OCI-LY7 (cell line): ENCODE measurements at regions not wholly inside any gene's neighbourhood (a gene's known extent, or its start where the extent isn't known, plus 50 kb on each side); places are given as distances from the start of the nearest gene placed in this dataset.

Experiments
- CTCF ChIP-seq: fragments of 200-600 bp; sonication (generic); conservative IDR thresholded peaks from 2 replicates; pipeline ENCODE4 v1.5.1; 2014; ENCODE audit warnings: mild to moderate bottlenecking, antibody characterized with exemption, low read length, moderate library complexity, mixed read lengths
- EZH2phosphoT487 ChIP-seq: fragments of 200-600 bp; sonication (generic); IDR thresholded peaks from 2 replicates; pipeline ENCODE4 v1.6.1; 2018; ENCODE audit warnings: low read depth, borderline replicate concordance, mild to moderate bottlenecking, mixed run types, antibody characterized with exemption, low read length, moderate library complexity, mixed read lengths

- TF ChIP-seq CTCF (no peak), EZH2phosphoT487 (no peak)
Measured at GRCh38 chr10:8481718-8482504, 427.4 kb downstream of the GATA3 start.
